Ovary (tissue), 3 donors: ENCODE measurements at regions not wholly inside any gene's neighbourhood (a gene's known extent, or its start where the extent isn't known, plus 50 kb on each side); places are given as distances from the start of the nearest gene placed in this dataset.

ENCODE experiments used
- POLR2A ChIP-seq: fragments of 450-650 bp; IDR thresholded peaks from one replicate; pipeline ENCODE4 v1.6.1; 2017; ENCODE audit warnings: antibody characterized with exemption, mild to moderate bottlenecking, moderate library complexity
- TF ChIP-seq, protein P1 (sequence below), 3 donors: fragments of 450-650 bp in 2 of 3; fragments of 200-600 bp in 1 of 3; IDR thresholded peaks; one replicate each; pipeline versions ENCODE4 v1.5.1 to v1.8.0; 2016 to 2022; ENCODE audit warnings: antibody characterized with exemption in 3 of 3, mild to moderate bottlenecking in 1 of 3
- donor health status: DM: no; HTN: no; CAD: no.

DNA sequence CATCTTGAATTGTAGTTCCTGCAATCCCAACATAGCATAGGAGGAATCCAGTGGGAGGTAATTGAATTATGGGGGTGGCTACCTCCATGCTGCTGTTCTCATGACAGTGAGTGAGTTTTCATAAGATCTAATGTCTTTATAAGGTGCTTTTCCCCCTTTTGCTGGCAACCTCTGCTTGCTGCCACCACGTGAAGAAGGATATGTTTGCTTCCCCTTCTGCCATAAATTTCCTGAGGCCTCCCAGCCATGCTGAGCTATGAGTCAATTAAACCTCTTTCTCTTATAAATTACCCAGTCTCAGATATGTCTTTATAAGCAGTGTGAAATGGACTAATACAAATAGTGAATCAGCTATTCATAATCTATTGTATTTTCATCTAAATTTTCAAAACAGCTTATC lies 537.3 kb downstream of the EPHA3 start:
- TF ChIP-seq, protein P1, sequence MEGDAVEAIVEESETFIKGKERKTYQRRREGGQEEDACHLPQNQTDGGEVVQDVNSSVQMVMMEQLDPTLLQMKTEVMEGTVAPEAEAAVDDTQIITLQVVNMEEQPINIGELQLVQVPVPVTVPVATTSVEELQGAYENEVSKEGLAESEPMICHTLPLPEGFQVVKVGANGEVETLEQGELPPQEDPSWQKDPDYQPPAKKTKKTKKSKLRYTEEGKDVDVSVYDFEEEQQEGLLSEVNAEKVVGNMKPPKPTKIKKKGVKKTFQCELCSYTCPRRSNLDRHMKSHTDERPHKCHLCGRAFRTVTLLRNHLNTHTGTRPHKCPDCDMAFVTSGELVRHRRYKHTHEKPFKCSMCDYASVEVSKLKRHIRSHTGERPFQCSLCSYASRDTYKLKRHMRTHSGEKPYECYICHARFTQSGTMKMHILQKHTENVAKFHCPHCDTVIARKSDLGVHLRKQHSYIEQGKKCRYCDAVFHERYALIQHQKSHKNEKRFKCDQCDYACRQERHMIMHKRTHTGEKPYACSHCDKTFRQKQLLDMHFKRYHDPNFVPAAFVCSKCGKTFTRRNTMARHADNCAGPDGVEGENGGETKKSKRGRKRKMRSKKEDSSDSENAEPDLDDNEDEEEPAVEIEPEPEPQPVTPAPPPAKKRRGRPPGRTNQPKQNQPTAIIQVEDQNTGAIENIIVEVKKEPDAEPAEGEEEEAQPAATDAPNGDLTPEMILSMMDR (IDR thresholded peaks at IDR 0.05) = no peak
- TF ChIP-seq POLR2A = no peak
